ENCODE measurements at regions not wholly inside any gene's neighbourhood (a gene's known extent, or its start where the extent isn't known, plus 50 kb on each side); places are given as distances from the start of the nearest gene placed in this dataset.
"Not testable (repeated sequence)": the region's sequence is repeated elsewhere in the genome, so short reads cannot be mapped to it uniquely, and the experiment has no call there.

DNA sequence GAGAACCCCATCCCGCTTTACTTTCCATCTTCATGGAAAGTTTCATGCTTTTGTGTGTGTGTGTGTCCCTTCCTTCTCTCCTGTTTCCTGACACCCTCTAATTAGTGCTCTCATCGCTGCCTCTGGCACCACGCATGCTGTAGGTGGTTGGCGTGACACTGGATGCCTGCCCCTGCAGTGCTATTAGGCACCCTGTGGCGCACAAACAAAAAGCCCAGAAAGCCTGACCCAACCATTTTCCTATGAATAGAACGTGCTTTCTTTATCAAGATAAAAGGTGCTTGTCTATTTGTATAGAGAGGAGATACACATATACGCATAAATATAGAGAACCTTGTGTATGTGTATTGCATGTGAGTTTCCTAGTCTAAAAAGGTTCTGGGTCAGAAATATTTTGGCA is 120.8 kb upstream of the CDCA7L start:
- no peak for DNase-seq
- no peaks in the 10 kb centered on the region for H3K9me3 Mint-ChIP-seq
- no peak overlapping the region for H3K27ac Mint-ChIP-seq
- H3K27me3 Mint-ChIP-seq: peaks cover 11% of the 10 kb centered on the region
- no peaks in the 10 kb centered on the region for H3K36me3 Mint-ChIP-seq
- H3K4me3 Mint-ChIP-seq: no peak overlapping the region
- H3K4me1 Mint-ChIP-seq: no peaks in the 10 kb centered on the region

DNA sequence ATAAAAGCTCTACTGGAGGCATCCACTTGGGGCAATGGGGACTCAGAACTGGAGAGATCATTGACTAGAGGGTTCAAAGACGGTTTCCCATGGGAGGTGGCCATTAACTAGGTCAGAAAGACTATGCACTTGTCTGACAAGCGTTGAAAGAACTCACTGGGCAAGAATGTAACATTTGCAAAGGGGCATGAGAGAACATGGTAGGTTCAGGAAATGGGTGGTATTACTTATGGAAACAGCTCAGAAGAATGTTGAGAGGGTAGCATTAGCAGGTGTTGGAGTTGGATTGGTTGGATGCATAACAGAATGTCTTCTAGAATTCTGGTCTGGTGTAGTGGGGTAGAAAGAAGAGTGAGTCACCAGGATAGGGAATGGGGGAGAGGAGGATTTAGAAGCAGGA is 119.1 kb upstream of the CDCA7L start:
- Mint-ChIP-seq H3K4me1 (no peaks in the 10 kb centered on the region), H3K27ac (no peak overlapping the region), H3K4me3 (no peak overlapping the region), H3K27me3 (peaks cover 13% of the 10 kb centered on the region), H3K36me3 (no peaks in the 10 kb centered on the region), H3K9me3 (no peaks in the 10 kb centered on the region)
- DNase-seq: no peak

DNA sequence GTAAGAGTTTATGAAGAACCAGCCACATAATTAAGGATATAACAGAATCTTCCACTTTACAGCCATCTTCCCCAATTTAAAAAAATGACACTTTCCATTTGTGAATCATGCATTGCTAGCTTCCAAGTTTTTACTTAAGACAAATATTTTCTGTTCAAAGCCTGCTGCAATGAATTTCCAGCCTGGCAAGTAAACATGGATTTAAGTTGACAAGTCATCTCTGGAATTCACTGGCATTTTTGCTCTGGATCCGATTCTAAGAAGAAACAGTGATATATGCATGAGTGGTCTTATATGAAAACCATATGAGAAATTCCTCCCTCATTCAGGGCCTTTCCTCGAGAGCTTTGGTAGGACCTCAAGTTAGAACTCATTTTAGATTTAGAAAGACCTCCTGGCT is 116.1 kb upstream of the CDCA7L start:
- Mint-ChIP-seq H3K27me3 (peaks cover 6% of the 10 kb centered on the region), H3K36me3 (no peaks in the 10 kb centered on the region), H3K4me3 (no peak overlapping the region), H3K9me3 (no peaks in the 10 kb centered on the region), H3K27ac (no peak overlapping the region), H3K4me1 (no peaks in the 10 kb centered on the region)
- no peak for DNase-seq

DNA sequence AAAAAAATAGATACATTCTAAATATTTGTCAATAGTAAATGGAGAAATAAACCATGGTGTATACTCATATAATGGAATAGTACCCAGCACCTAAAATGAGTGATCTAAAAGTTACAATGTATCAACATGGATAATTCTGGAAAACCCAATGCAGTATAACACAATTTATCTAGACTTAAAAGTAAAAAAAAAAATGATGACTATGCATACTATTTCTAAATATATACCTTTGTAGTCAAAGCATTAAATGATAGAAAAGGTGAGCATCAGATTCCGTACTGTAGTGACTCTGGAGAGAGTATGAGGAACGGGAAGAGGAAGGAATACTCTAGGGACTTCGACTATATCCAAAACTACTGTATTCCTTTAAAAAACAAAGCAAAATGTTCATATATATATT is 115.2 kb upstream of the CDCA7L start:
- Mint-ChIP-seq H3K27ac (no peak overlapping the region), H3K4me3 (no peak overlapping the region), H3K27me3 (peaks cover 9% of the 10 kb centered on the region), H3K4me1 (no peaks in the 10 kb centered on the region), H3K36me3 (no peaks in the 10 kb centered on the region), H3K9me3 (no peaks in the 10 kb centered on the region)
- no peak for DNase-seq

DNA sequence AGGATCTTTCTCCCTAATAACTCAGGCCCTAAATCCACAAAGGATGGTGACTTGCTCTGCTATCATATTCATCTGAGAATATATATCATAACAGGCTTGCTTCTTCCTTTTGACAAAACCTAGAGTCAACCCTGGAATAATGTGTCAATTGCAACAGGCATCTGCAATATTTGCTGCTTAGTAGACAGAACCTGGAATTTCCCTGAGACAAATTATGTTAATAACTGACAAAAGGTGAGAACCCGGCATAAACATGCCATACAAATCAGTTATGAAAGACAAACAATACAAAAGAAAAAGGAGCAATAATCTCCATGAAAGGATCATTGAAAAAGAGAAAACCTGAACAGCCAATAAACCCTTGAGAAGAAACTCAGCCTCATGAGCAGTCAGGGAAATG is 114.5 kb upstream of the CDCA7L start:
- H3K27ac Mint-ChIP-seq: no peak overlapping the region
- no peak overlapping the region for H3K4me3 Mint-ChIP-seq
- no peaks in the 10 kb centered on the region for H3K9me3 Mint-ChIP-seq
- H3K27me3 Mint-ChIP-seq: peaks cover 13% of the 10 kb centered on the region
- no peaks in the 10 kb centered on the region for H3K36me3 Mint-ChIP-seq
- no peaks in the 10 kb centered on the region for H3K4me1 Mint-ChIP-seq
- no peak for DNase-seq

DNA sequence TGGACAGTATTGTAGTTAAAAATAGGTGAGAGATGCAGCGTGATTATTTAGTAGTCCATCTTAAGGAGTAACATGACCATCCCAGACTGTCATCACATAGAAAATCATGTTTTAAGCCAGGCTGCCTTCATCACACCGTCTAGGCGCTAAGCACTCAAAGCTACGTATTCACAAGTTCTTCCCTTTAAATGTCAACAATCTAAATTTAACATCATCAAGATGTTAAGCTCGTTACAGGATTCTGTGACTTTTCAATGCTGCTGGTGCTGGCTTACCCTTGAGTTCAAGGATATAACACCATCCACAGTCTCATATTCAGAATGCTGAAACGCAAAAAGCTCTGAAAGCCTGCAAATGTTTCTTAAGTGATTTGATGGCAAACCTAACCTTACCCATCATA is 109.5 kb upstream of the CDCA7L start:
- no peak overlapping the region for H3K4me3 Mint-ChIP-seq
- no peak for DNase-seq
- H3K36me3 Mint-ChIP-seq: no peaks in the 10 kb centered on the region
- H3K9me3 Mint-ChIP-seq: no peaks in the 10 kb centered on the region
- no peak overlapping the region for H3K27ac Mint-ChIP-seq
- peaks cover 18% of the 10 kb centered on the region for H3K27me3 Mint-ChIP-seq
- no peaks in the 10 kb centered on the region for H3K4me1 Mint-ChIP-seq

DNA sequence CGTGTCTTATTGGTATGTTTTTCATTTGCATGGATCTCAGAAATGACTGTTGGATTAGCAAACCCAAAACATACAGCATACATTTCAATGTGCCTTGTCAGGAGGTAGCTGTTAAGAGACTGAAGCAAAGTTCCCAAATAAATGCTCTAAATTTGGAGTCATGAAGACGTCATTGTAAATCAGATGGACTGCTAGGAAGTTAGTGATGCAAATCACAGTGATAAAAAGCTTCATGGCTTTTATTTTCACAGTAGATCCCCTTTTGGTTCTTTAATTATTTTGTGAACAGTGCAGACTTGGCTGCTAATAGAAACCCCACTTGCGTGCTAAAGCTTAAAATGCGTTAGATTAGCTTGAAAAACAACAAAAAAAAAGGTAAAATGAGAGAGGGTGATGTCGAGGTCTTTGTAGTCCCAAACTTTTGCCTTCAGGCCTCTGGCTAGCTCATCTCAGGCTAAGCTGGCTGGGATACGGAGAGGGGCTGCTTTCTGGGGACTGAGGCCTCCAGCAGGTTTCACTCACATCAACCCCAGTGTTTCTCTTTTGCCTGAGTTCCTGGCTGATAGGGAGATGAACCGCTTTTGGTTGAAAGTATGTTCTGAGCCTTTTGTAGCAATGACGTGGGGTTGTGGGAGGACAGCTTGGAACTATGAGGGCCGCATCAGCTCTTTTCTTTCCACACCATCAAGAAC is 107.1 kb upstream of the CDCA7L start:
- H3K9me3 Mint-ChIP-seq: no peaks in the 10 kb centered on the region
- peaks cover 18% of the 10 kb centered on the region for H3K27me3 Mint-ChIP-seq
- H3K27ac Mint-ChIP-seq: no peak overlapping the region
- no peaks in the 10 kb centered on the region for H3K36me3 Mint-ChIP-seq
- H3K4me1 Mint-ChIP-seq: no peaks in the 10 kb centered on the region
- no peak overlapping the region for H3K4me3 Mint-ChIP-seq
- DNase-seq: no peak

DNA sequence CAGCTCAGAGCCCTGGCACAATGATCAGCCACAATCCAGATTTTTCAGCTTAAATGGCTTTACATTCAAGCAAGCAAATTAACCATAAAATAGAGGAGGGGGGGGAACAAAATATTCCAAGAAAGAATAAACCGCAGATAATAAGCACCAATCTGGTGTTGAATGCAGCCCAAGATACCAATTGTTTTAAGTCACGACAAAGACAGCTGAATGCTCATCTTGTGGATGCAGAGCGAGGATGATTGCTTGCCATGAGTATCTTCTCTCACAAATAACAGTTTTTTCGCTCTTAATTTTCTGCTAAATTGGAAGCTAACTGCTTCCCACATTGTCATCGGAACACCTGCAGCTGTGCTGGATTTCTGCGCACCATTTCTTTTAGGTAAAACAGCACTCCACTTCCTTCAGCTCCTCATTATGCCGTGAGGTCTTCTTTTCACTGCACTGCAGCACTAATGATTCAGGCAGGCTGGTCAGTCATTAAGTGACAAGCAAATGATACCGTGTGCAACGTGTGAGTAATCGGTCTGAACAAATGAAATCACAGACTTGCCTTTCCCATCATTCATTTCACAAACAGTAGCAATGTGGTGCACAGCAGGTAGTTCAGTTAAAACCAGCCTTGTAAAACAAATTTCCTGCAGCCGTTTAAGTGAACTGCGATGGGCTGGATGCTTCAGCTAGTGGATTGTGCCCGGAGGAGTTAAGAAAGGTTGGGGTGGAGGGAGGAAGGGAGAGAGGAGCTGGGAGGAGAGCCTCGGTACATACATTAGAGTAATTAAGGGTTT is 106.4 kb upstream of the CDCA7L start:
- Mint-ChIP-seq H3K4me1 (no peaks in the 10 kb centered on the region), H3K27ac (no peak overlapping the region), H3K27me3 (peaks cover 18% of the 10 kb centered on the region), H3K36me3 (no peaks in the 10 kb centered on the region), H3K4me3 (no peak overlapping the region), H3K9me3 (no peaks in the 10 kb centered on the region)
- no peak for DNase-seq

DNA sequence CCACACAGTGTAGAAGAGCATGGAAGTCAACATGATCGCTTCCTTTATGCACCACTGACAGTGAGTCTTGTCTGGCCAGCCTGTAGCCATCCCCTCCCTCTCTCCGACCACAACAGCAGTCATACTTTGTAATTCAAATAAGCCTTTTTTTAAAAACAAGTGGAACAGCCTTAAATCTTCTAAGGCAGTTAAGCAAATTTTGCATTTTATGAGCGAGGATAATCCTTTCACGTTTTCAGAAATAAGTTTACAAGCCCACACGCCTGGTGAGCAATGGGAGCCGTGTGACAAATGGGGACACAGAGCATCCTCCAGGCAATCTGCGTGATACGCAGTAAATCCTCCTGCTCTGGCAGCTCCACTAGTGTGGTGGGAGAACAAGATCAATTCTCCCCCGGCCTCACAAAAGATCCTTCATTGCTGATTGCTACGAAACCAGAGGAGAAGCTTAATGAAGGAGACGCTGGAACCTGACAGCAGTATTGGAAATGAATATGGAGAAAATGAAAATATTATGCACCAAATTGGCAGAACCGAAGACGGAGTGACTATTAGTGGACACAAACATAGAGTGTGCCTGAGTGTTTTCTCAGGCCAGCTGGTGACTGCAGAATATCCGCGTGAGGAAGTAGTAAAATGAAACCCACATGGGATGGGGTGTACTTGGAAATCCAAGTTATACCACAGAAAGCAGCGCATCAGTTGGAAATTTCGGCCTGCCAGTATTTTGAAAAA is 104.2 kb upstream of the CDCA7L start:
- DNase-seq: no peak
- Mint-ChIP-seq H3K27ac (no peak overlapping the region), H3K36me3 (no peaks in the 10 kb centered on the region), H3K4me1 (no peaks in the 10 kb centered on the region), H3K27me3 (peaks cover 11% of the 10 kb centered on the region), H3K4me3 (no peak overlapping the region), H3K9me3 (no peaks in the 10 kb centered on the region)

DNA sequence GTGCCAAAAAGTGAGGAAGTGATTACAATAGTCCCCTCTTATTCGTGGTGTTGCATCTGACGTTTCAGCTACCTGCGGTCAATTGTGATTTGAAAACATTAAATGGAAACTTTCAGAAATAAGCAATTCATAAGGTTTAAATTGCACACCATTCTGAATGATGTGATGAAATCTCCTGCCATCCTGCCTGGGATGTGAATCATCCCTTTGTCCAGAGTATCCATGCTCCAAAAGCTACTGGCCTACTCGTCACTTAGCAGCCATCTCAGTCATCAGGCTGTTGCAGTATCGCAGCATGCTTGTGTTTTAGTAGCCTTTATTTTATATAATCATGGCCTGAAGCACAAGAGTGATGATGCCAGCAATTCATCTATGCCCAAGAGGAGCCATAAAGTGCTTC is 97.7 kb upstream of the CDCA7L start:
- H3K4me3 Mint-ChIP-seq: no peak overlapping the region
- no peaks in the 10 kb centered on the region for H3K4me1 Mint-ChIP-seq
- no peaks in the 10 kb centered on the region for H3K36me3 Mint-ChIP-seq
- DNase-seq: no peak
- H3K27ac Mint-ChIP-seq: no peak overlapping the region
- H3K9me3 Mint-ChIP-seq: no peaks in the 10 kb centered on the region
- H3K27me3 Mint-ChIP-seq: peaks cover 6% of the 10 kb centered on the region

DNA sequence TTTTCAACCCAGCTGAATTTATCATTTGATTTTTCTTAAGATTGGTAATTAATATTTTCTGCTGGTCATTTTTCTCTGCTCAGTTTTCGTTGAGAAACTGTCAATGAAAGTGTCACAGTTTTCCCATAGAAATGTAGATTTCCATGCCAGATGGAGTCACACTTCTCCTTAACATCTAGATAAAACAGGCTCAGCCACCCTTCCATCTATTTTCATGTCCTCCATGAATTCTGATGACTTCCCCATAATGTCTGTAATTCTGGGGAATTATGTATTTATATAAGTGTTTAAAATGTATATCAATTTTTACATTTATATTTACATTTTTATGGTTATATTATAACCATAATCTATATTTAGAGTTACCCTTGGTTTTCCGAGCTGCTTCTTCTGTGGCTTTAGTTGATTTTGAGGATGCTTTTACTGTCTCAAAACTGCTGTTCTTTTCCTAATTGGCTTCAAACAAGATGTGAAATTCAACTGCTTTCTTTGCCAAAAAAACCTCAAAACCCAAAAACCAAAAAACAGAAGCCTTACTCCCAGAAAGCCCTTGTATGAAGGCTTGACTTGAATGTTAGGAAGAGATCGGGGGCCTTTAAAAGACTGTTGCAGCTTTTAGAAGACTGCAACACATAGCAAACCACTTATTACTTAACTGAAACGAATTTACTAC is 95.4 kb upstream of the CDCA7L start:
- DNase-seq: no peak
- H3K9me3 Mint-ChIP-seq: no peaks in the 10 kb centered on the region
- H3K27me3 Mint-ChIP-seq: peaks cover 10% of the 10 kb centered on the region
- H3K4me1 Mint-ChIP-seq: no peaks in the 10 kb centered on the region
- H3K4me3 Mint-ChIP-seq: no peak overlapping the region
- H3K27ac Mint-ChIP-seq: no peak overlapping the region
- H3K36me3 Mint-ChIP-seq: no peaks in the 10 kb centered on the region

DNA sequence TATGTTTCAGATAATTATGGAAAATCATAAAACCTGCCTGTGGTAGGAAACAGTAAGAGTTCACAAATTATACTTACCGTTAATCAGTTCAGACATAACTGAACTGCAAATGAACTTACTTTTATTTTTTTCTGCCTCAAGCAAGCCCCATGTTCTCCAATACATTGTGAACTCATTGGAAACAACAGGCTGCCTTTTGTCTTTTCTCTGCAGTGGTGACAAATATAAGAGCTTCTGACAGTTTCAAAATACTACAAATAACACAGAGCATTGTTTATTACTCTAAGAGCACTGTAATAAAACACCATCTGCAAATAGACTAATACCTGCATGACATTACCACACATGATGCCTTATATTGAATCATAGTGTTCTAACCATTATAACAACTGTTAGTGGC is 94.0 kb upstream of the CDCA7L start:
- H3K27me3 Mint-ChIP-seq: peaks cover 8% of the 10 kb centered on the region
- no peaks in the 10 kb centered on the region for H3K9me3 Mint-ChIP-seq
- H3K4me3 Mint-ChIP-seq: no peak overlapping the region
- H3K27ac Mint-ChIP-seq: no peak overlapping the region
- no peaks in the 10 kb centered on the region for H3K4me1 Mint-ChIP-seq
- H3K36me3 Mint-ChIP-seq: no peaks in the 10 kb centered on the region
- DNase-seq: no peak

DNA sequence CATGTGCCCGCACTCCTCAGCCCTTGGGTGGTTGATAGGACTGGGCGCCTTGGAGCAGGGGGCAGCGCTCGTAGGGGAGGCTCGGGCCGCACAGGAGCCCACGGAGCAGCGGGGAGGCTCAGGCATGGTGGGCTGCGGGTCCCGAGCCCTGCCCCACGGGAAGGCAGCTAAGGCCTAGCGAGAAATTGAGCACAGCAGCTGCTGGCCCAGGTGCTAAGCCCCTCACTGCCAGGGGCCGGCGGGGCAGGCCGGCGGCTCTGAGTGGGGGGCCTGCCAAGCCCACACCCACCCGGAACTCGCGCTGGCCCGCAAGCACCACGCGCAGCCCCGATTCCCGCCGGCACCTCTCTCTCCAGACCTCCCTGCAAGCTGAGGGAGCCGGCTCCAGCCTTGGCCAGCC is 86.7 kb upstream of the CDCA7L start:
- not testable (repeated sequence) for H3K4me3 Mint-ChIP-seq, H3K36me3 Mint-ChIP-seq, H3K27ac Mint-ChIP-seq, H3K4me1 Mint-ChIP-seq, H3K9me3 Mint-ChIP-seq, H3K27me3 Mint-ChIP-seq, DNase-seq

DNA sequence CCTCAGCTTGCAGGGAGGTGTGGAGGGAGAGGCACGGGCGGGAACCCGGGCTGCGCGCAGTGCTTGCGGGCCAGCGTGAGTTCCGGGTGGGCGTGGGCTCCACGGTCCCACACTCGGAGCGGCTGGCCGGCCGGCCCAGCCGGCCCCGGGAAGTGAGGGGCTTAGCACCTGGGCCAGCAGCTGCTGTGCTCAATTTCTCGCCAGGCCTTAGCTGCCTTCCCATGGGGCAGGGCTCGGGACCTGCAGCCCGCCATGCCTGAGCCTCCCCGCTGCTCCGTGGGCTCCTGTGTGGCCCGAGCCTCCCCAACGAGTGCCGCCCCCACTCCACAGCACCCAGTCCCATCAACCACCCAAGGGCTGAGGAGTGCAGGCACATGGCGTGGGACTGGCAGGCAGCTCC is 83.0 kb upstream of the CDCA7L start:
- H3K27ac Mint-ChIP-seq, H3K27me3 Mint-ChIP-seq, H3K4me1 Mint-ChIP-seq, H3K4me3 Mint-ChIP-seq, H3K36me3 Mint-ChIP-seq, H3K9me3 Mint-ChIP-seq, DNase-seq: not testable (repeated sequence)

DNA sequence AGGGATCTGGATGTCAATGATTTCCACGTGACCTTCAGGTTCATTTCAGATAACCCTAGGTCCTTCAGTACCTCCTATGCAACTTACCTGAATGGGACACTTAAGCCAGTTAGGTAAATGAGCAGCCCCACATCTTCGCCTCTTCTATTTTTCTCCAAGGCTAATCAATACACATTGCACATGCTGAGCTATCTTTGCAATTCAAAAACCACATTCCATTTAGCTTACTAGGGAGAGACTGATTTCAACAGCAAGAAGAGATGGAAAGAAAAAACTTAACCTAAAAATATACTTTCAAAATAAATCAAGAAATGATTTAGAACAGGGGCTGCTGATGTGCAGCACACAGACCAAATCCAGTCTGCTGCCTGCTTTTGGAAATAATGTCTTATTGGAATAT is 81.8 kb upstream of the CDCA7L start:
- H3K27me3 Mint-ChIP-seq: no peaks in the 10 kb centered on the region
- H3K36me3 Mint-ChIP-seq: no peaks in the 10 kb centered on the region
- H3K4me3 Mint-ChIP-seq: no peak overlapping the region
- H3K27ac Mint-ChIP-seq: no peak overlapping the region
- no peaks in the 10 kb centered on the region for H3K4me1 Mint-ChIP-seq
- DNase-seq: no peak
- no peaks in the 10 kb centered on the region for H3K9me3 Mint-ChIP-seq
